ENCODE measurements at regions not wholly inside any gene's neighbourhood (a gene's known extent, or its start where the extent isn't known, plus 50 kb on each side); places are given as distances from the start of the nearest gene placed in this dataset.

- no peak for TF ChIP-seq CTCF (conservative IDR thresholded peaks at IDR 0.05)
- TF ChIP-seq EZH2 (IDR thresholded peaks at IDR 0.05; ENCODE audit: low read depth) = no peak
These were observed 57.0 kb upstream of the GRPEL1 start for GRCh38 chr4:7124689-7125442.

All from PC-9 (cell line).